Calu3 (cell line): ENCODE measurements at regions not wholly inside any gene's neighbourhood (a gene's known extent, or its start where the extent isn't known, plus 50 kb on each side); places are given as distances from the start of the nearest gene placed in this dataset.

Experiments used
- BruUV-seq: library from RNA; stranded (reverse); fragments of 400-500 nt; replicated peaks from 2 replicates; lab custom pipeline; 2021; lab: Mats Ljungman, UMichigan
- CTCF ChIA-PET: fragments of 300-600 bp; sonication (Branson Sonifier 250); formaldehyde crosslinking; loops from one replicate; lab custom pipeline; 2022; ENCODE audit warnings: antibody characterized with exemption; lab: Charles Lee
- DNase-seq: peaks from one replicate; pipeline ENCODE4 v3.0.0; 2022
- H3K27ac Mint-ChIP-seq: one replicate; pipeline ENCODE4 v1.8.0; 2022; ENCODE audit warnings: mixed read lengths; ENCODE audit not compliant: unreplicated experiment
- H3K27me3 Mint-ChIP-seq: one replicate; pipeline ENCODE4 v1.8.0; 2022; ENCODE audit warnings: mixed read lengths; ENCODE audit not compliant: unreplicated experiment
- H3K36me3 Mint-ChIP-seq: one replicate; pipeline ENCODE4 v1.8.0; 2022; ENCODE audit warnings: mild to moderate bottlenecking, moderate library complexity, mixed read lengths; ENCODE audit not compliant: insufficient read depth, unreplicated experiment
- H3K4me1 Mint-ChIP-seq: one replicate; pipeline ENCODE4 v1.8.0; 2022; ENCODE audit warnings: mild to moderate bottlenecking, low read depth, mixed read lengths; ENCODE audit not compliant: unreplicated experiment
- H3K4me3 Mint-ChIP-seq: one replicate; pipeline ENCODE4 v1.8.0; 2022; ENCODE audit warnings: mild to moderate bottlenecking, low read depth, moderate library complexity, mixed read lengths; ENCODE audit not compliant: unreplicated experiment
- H3K9me3 Mint-ChIP-seq: one replicate; pipeline ENCODE4 v1.8.0; 2022; ENCODE audit warnings: low read depth, mixed read lengths; ENCODE audit not compliant: unreplicated experiment
- CTCF ChIP-seq: fragments of 200-600 bp; IDR thresholded peaks from one replicate; pipeline ENCODE4 v1.8.0; 2022; ENCODE audit warnings: antibody characterized with exemption; ENCODE audit not compliant: unreplicated experiment
- intact Hi-C: fragments of 100-400 bp; cut with micrococcal nuclease; formaldehyde crosslinking; loops from one replicate; pipeline ENCODE4 v1.10.0; 2022; ENCODE audit not compliant: unreplicated experiment

DNA sequence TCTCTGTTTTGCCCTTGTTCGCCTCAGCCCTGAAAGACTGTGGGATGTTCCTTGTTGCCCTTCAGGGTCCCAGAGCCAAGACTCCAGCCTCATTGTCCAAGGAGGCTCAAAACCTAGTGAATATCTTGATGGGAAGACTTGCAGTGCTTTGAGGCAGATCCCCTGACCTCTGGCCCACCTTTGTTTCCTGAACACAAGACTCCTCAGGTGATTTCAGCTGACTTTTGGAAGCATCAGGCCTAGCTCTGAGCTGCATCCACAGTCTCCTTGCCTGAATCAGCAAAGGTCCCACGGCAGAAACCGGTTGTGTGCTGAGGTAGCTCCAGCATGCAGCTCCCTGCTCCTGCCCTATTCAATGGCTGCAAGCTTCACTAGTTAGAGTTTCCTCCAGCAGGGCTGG, 159.3 kb upstream of the B3GAT1 start:
- TF ChIP-seq CTCF: no peak
- no TSS peak for BruUV-seq
- Mint-ChIP-seq H3K36me3 (no peaks in the 10 kb centered on the region), H3K9me3 (peaks cover 17% of the 10 kb centered on the region), H3K27ac (no peak overlapping the region), H3K27me3 (no peaks in the 10 kb centered on the region), H3K4me3 (no peak overlapping the region), H3K4me1 (no peaks in the 10 kb centered on the region)
- DNase-seq: no peak
- CTCF ChIA-PET: no interaction called here
- intact Hi-C loops: loop anchor here (10.0 kb wide), 1 partner anchor 306 kb away; no protein-coding TSS in a partner anchor

- Mint-ChIP-seq H3K4me3 (no peak overlapping the region), H3K9me3 (peaks cover 17% of the 10 kb centered on the region), H3K36me3 (no peaks in the 10 kb centered on the region), H3K27ac (no peak overlapping the region), H3K4me1 (no peaks in the 10 kb centered on the region), H3K27me3 (no peaks in the 10 kb centered on the region)
- BruUV-seq: no TSS peak
- intact Hi-C loops: no loop called here
- CTCF ChIA-PET: no interaction called here
- no peak for DNase-seq
- no peak for TF ChIP-seq CTCF
Measured at GRCh38 chr11:134569195-134569594, 157.2 kb upstream of the B3GAT1 start.

DNA sequence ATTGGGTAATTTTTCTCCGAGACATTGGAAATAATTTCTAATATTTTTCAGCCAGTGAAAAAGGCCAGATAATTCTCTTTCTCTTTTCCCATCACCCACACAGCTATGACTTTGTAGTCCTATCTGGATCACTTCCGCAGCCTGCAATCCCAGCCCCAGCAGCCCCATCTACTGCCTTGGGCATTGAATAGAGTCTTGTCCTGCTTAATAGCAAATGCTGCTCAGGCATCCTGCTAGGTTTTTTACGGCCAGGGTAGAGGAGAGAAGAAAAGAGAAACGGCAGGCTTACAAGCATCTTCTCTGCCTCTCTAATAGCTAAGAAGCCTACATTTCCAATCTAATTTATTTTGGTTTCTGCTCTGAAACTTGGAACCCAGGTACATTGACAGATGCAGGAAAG, 154.3 kb upstream of the B3GAT1 start:
- no peaks in the 10 kb centered on the region for H3K4me1 Mint-ChIP-seq
- BruUV-seq: no TSS peak

DNA sequence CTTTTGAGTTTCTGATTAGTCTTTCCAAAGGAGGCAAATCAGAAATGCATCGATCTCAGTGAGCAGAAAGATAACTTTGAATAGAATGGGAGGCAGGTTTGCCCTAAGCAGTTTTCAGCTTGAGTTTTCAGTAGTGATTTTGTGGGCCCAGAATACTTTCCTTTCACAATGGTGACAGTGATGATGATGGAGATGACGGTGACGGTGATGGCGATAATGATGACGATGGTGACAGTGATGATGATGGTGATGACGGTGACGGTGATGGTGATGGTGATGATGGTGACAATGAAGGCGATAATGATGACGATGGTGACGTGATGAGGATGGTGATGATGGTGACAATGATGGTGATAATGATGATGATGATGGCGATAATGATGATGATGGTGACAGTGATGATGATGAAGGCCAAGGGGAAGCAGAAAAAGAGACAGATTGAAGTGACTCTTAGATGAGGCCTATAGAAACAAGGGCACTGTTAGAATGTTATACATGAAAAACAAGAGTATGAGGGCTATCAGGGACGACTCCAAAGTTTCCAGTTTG, 153.4 kb upstream of the B3GAT1 start:
- no TSS peak for BruUV-seq
- no peak overlapping the region for H3K27ac Mint-ChIP-seq
- no peaks in the 10 kb centered on the region for H3K36me3 Mint-ChIP-seq
- H3K9me3 Mint-ChIP-seq: peaks cover 10% of the 10 kb centered on the region
- H3K4me3 Mint-ChIP-seq: no peak overlapping the region
- TF ChIP-seq CTCF: no peak
- no peaks in the 10 kb centered on the region for H3K4me1 Mint-ChIP-seq
- no peak for DNase-seq
- H3K27me3 Mint-ChIP-seq: no peaks in the 10 kb centered on the region
- CTCF ChIA-PET: no interaction called here
- intact Hi-C loops: no loop called here

More for the DNA sequence above, 154.3 kb upstream of the B3GAT1 start:
- Mint-ChIP-seq H3K9me3 (peaks cover 15% of the 10 kb centered on the region), H3K4me3 (no peak overlapping the region), H3K36me3 (no peaks in the 10 kb centered on the region), H3K27me3 (no peaks in the 10 kb centered on the region), H3K27ac (no peak overlapping the region)
- DNase-seq: no peak
- intact Hi-C loops: no loop called here
- no peak for TF ChIP-seq CTCF
- CTCF ChIA-PET: no interaction called here
